ENCODE measurements at regions not wholly inside any gene's neighbourhood (a gene's known extent, or its start where the extent isn't known, plus 50 kb on each side); places are given as distances from the start of the nearest gene placed in this dataset.

DNA sequence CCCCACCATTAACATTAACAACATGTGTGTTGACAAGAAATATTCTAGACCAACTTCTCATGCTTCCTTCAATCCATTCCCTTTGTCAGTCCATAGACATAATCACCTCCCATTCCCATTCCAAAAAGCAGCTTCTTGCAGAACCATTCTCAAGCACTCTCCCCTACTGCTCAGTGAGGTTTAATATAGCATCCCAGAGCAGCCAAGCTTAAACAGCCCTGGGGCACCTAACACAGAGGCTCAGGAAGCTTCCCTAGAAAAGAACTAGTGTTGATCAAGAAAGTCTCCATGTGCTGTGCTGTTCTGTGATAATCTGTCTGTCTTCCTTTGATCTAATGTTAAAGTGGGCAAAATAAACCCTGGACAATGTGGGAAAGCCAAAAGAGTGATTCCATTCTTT is 174.2 kb upstream of the NOCT start:
- TF ChIP-seq RAD21 (IDR thresholded peaks at IDR 0.05; ENCODE audit: low read length) (no peak), NFE2L2 (IDR thresholded peaks at IDR 0.05; ENCODE audit: low read depth, low read length) (no peak), POLR2A (IDR thresholded peaks at IDR 0.05; ENCODE audit: low read depth, low read length) (no peak), MAFK (IDR thresholded peaks at IDR 0.05; ENCODE audit: low read depth, low read length) (no peak), RCOR1 (IDR thresholded peaks at IDR 0.05; ENCODE audit: insufficient replicate concordance, low read length) (no peak), BHLHE40 (IDR thresholded peaks at IDR 0.05; ENCODE audit: low read depth, low read length) (no peak), CEBPB (IDR thresholded peaks at IDR 0.05; ENCODE audit: low read depth, low read length) (no peak), CHD1 (IDR thresholded peaks at IDR 0.05; ENCODE audit: low read depth, low read length) (no peak)
- TF ChIP-seq, protein P1, sequence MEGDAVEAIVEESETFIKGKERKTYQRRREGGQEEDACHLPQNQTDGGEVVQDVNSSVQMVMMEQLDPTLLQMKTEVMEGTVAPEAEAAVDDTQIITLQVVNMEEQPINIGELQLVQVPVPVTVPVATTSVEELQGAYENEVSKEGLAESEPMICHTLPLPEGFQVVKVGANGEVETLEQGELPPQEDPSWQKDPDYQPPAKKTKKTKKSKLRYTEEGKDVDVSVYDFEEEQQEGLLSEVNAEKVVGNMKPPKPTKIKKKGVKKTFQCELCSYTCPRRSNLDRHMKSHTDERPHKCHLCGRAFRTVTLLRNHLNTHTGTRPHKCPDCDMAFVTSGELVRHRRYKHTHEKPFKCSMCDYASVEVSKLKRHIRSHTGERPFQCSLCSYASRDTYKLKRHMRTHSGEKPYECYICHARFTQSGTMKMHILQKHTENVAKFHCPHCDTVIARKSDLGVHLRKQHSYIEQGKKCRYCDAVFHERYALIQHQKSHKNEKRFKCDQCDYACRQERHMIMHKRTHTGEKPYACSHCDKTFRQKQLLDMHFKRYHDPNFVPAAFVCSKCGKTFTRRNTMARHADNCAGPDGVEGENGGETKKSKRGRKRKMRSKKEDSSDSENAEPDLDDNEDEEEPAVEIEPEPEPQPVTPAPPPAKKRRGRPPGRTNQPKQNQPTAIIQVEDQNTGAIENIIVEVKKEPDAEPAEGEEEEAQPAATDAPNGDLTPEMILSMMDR (conservative IDR thresholded peaks at IDR 0.05; ENCODE audit: low read depth, low read length) = no peak
- TF ChIP-seq, protein P2, sequence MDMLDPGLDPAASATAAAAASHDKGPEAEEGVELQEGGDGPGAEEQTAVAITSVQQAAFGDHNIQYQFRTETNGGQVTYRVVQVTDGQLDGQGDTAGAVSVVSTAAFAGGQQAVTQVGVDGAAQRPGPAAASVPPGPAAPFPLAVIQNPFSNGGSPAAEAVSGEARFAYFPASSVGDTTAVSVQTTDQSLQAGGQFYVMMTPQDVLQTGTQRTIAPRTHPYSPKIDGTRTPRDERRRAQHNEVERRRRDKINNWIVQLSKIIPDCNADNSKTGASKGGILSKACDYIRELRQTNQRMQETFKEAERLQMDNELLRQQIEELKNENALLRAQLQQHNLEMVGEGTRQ (IDR thresholded peaks at IDR 0.05; ENCODE audit: low read depth, low read length) = no peak
